ENCODE measurements at regions not wholly inside any gene's neighbourhood (a gene's known extent, or its start where the extent isn't known, plus 50 kb on each side); places are given as distances from the start of the nearest gene placed in this dataset.

DNA sequence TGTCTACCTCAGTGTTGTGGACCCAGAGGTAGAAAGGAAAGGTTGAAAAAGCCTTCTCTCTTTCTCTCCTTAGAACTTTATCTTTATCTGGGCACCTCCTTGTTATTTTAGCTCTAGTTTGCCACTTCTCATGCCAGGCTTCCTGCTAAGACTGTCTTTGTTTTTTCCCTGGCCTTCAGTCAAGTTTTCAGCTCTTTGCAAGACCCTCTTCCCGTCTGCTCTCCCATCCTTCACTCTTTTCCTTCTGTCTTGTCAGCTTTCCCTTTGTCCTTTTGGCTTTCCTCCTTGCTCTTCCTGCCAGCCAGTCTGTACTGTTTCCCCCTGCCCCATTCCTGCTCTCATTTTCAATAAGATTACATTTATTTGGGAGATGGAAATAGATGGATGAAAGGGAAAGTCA is 86.8 kb upstream of the CCN6 start (continued):
- TF ChIP-seq, protein P1, sequence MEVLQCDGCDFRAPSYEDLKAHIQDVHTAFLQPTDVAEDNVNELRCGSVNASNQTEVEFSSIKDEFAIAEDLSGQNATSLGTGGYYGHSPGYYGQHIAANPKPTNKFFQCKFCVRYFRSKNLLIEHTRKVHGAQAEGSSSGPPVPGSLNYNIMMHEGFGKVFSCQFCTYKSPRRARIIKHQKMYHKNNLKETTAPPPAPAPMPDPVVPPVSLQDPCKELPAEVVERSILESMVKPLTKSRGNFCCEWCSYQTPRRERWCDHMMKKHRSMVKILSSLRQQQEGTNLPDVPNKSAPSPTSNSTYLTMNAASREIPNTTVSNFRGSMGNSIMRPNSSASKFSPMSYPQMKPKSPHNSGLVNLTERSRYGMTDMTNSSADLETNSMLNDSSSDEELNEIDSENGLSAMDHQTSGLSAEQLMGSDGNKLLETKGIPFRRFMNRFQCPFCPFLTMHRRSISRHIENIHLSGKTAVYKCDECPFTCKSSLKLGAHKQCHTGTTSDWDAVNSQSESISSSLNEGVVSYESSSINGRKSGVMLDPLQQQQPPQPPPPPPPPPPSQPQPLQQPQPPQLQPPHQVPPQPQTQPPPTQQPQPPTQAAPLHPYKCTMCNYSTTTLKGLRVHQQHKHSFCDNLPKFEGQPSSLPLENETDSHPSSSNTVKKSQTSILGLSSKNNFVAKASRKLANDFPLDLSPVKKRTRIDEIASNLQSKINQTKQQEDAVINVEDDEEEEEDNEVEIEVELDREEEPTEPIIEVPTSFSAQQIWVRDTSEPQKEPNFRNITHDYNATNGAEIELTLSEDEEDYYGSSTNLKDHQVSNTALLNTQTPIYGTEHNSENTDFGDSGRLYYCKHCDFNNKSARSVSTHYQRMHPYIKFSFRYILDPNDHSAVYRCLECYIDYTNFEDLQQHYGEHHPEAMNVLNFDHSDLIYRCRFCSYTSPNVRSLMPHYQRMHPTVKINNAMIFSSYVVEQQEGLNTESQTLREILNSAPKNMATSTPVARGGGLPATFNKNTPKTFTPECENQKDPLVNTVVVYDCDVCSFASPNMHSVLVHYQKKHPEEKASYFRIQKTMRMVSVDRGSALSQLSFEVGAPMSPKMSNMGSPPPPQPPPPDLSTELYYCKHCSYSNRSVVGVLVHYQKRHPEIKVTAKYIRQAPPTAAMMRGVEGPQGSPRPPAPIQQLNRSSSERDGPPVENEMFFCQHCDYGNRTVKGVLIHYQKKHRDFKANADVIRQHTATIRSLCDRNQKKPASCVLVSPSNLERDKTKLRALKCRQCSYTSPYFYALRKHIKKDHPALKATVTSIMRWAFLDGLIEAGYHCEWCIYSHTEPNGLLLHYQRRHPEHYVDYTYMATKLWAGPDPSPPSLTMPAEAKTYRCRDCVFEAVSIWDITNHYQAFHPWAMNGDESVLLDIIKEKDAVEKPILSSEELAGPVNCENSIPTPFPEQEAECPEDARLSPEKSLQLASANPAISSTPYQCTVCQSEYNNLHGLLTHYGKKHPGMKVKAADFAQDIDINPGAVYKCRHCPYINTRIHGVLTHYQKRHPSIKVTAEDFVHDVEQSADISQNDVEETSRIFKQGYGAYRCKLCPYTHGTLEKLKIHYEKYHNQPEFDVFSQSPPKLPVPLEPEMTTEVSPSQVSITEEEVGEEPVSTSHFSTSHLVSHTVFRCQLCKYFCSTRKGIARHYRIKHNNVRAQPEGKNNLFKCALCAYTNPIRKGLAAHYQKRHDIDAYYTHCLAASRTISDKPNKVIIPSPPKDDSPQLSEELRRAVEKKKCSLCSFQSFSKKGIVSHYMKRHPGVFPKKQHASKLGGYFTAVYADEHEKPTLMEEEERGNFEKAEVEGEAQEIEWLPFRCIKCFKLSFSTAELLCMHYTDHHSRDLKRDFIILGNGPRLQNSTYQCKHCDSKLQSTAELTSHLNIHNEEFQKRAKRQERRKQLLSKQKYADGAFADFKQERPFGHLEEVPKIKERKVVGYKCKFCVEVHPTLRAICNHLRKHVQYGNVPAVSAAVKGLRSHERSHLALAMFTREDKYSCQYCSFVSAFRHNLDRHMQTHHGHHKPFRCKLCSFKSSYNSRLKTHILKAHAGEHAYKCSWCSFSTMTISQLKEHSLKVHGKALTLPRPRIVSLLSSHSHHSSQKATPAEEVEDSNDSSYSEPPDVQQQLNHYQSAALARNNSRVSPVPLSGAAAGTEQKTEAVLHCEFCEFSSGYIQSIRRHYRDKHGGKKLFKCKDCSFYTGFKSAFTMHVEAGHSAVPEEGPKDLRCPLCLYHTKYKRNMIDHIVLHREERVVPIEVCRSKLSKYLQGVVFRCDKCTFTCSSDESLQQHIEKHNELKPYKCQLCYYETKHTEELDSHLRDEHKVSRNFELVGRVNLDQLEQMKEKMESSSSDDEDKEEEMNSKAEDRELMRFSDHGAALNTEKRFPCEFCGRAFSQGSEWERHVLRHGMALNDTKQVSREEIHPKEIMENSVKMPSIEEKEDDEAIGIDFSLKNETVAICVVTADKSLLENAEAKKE (CRISPR knock-in tag; IDR thresholded peaks at IDR 0.05) = no peak
- TF ChIP-seq ZNF114 (CRISPR knock-in tag; IDR thresholded peaks at IDR 0.05) = no peak

DNA sequence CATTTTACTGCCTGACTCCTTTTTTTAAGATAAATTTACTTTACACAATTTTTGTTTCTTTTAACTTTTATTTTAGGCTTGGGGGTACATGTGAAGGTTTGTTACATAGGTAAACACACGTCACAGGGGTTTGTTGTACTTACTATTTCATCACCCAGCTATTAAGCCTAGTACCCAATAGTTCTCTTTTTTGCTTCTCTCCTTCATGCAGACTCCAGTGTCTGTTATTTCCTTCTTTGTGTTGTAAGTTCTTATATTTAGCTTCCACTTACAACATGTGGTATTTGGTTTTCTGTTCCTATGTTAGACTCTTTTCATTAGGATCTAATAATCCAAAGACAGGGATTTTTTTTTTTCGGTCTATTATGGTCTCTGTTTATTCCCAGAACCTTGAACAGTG is 83.5 kb upstream of the CCN6 start:
- no peak overlapping the region for H3K27ac ChIP-seq (ENCODE audit: low read depth)
- no peak overlapping the region for H2AFZ ChIP-seq
- DNase-seq (ENCODE audit: low spot score) = no peak
- H3K9me2 ChIP-seq (ENCODE audit: insufficient read depth) = peaks cover 7% of the 10 kb centered on the region; the same call in 1 of the 2 replicates
- H3K4me1 ChIP-seq (ENCODE audit: insufficient read depth) = no peaks in the 10 kb centered on the region; the same call in 1 of the 2 replicates
- no peaks in the 10 kb centered on the region for H4K20me1 ChIP-seq (replicated peaks; ENCODE audit: insufficient read depth)
- no peaks in the 10 kb centered on the region for H3K79me2 ChIP-seq (replicated peaks; ENCODE audit: insufficient read depth)
- no peaks in the 10 kb centered on the region for H3K27me3 Mint-ChIP-seq (ENCODE audit: insufficient read depth, low read depth, poor library complexity)
- H3K27me3 ChIP-seq (ENCODE audit: insufficient read depth) = no peaks in the 10 kb centered on the region
- H3K27ac Mint-ChIP-seq = no peak overlapping the region
- no peaks in the 10 kb centered on the region for H3K36me3 Mint-ChIP-seq (ENCODE audit: low read depth)
- H3K4me1 Mint-ChIP-seq = peaks cover 13% of the 10 kb centered on the region; the same call in 2 of the 3 replicates
- ATAC-seq = no peak
- no peaks in the 10 kb centered on the region; the same call in 2 of the 3 replicates for H3K9me3 Mint-ChIP-seq
- no peak overlapping the region for H3K4me3 ChIP-seq
- H3K36me3 ChIP-seq (ENCODE audit: insufficient read depth) = no peaks in the 10 kb centered on the region
- no peaks in the 10 kb centered on the region for H3F3A ChIP-seq (replicated peaks; ENCODE audit: low read depth)
- no peak overlapping the region for H3K4me2 ChIP-seq
- no peak overlapping the region for H3K4me3 Mint-ChIP-seq
- TF ChIP-seq, protein P2, sequence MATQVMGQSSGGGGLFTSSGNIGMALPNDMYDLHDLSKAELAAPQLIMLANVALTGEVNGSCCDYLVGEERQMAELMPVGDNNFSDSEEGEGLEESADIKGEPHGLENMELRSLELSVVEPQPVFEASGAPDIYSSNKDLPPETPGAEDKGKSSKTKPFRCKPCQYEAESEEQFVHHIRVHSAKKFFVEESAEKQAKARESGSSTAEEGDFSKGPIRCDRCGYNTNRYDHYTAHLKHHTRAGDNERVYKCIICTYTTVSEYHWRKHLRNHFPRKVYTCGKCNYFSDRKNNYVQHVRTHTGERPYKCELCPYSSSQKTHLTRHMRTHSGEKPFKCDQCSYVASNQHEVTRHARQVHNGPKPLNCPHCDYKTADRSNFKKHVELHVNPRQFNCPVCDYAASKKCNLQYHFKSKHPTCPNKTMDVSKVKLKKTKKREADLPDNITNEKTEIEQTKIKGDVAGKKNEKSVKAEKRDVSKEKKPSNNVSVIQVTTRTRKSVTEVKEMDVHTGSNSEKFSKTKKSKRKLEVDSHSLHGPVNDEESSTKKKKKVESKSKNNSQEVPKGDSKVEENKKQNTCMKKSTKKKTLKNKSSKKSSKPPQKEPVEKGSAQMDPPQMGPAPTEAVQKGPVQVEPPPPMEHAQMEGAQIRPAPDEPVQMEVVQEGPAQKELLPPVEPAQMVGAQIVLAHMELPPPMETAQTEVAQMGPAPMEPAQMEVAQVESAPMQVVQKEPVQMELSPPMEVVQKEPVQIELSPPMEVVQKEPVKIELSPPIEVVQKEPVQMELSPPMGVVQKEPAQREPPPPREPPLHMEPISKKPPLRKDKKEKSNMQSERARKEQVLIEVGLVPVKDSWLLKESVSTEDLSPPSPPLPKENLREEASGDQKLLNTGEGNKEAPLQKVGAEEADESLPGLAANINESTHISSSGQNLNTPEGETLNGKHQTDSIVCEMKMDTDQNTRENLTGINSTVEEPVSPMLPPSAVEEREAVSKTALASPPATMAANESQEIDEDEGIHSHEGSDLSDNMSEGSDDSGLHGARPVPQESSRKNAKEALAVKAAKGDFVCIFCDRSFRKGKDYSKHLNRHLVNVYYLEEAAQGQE (IDR thresholded peaks at IDR 0.05; ENCODE audit: unreplicated experiment) = no peak
- TF ChIP-seq STAT1 (IDR thresholded peaks at IDR 0.05; ENCODE audit: unreplicated experiment) (no peak), POLR2AphosphoS5 (IDR thresholded peaks at IDR 0.05; ENCODE audit: low read depth) (no peak), CREB1 (CRISPR knock-in tag; IDR thresholded peaks at IDR 0.05; ENCODE audit: low read depth) (no peak)
- TF ChIP-seq, protein P3, sequence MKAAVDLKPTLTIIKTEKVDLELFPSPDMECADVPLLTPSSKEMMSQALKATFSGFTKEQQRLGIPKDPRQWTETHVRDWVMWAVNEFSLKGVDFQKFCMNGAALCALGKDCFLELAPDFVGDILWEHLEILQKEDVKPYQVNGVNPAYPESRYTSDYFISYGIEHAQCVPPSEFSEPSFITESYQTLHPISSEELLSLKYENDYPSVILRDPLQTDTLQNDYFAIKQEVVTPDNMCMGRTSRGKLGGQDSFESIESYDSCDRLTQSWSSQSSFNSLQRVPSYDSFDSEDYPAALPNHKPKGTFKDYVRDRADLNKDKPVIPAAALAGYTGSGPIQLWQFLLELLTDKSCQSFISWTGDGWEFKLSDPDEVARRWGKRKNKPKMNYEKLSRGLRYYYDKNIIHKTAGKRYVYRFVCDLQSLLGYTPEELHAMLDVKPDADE (IDR thresholded peaks at IDR 0.05) = no peak

Data from GM23338 (cell line).